Neural crest cell (in vitro differentiated cells): ENCODE measurements at regions not wholly inside any gene's neighbourhood (a gene's known extent, or its start where the extent isn't known, plus 50 kb on each side); places are given as distances from the start of the nearest gene placed in this dataset.
"Not testable (repeated sequence)": the region's sequence is repeated elsewhere in the genome, so short reads cannot be mapped to it uniquely, and the experiment has no call there.

ENCODE experiments used
- DNase-seq: peaks from one replicate; pipeline ENCODE4 v3.0.0; 2021; ENCODE audit warnings: low read depth, mixed read lengths, low spot score
- H3K27ac Mint-ChIP-seq: one replicate; pipeline ENCODE4 v1.8.0; 2021; ENCODE audit warnings: mild to moderate bottlenecking, mixed read lengths; ENCODE audit not compliant: unreplicated experiment
- H3K27me3 Mint-ChIP-seq: 2 replicates; pipeline ENCODE4 v1.8.0; 2021; ENCODE audit warnings: low read depth, mild to moderate bottlenecking, mixed read lengths
- H3K36me3 Mint-ChIP-seq: 2 replicates; pipeline ENCODE4 v1.8.0; 2021; ENCODE audit warnings: low read depth, mild to moderate bottlenecking, mixed read lengths
- H3K4me1 Mint-ChIP-seq: 2 replicates; pipeline ENCODE4 v1.8.0; 2021; ENCODE audit warnings: mixed read lengths
- H3K4me3 Mint-ChIP-seq: one replicate; pipeline ENCODE4 v1.8.0; 2021; ENCODE audit warnings: mild to moderate bottlenecking, mixed read lengths
- H3K9me3 Mint-ChIP-seq: 2 replicates; pipeline ENCODE4 v1.8.0; 2021; ENCODE audit warnings: mixed read lengths
- CTCF ChIP-seq: fragments of 200-600 bp; sonication (generic); conservative IDR thresholded peaks from 2 replicates; pipeline ENCODE4 v1.5.0; 2021; ENCODE audit warnings: antibody characterized with exemption, mild to moderate bottlenecking

- H3K27ac Mint-ChIP-seq = no peak overlapping the region
- H3K27me3 Mint-ChIP-seq = no peaks in the 10 kb centered on the region
- H3K4me1 Mint-ChIP-seq = peaks cover 4% of the 10 kb centered on the region
- H3K4me3 Mint-ChIP-seq = no peak overlapping the region
- no peak for DNase-seq
- peaks cover 3% of the 10 kb centered on the region for H3K9me3 Mint-ChIP-seq
- TF ChIP-seq CTCF = no peak
- H3K36me3 Mint-ChIP-seq = no peaks in the 10 kb centered on the region
These were observed 208.3 kb upstream of the NT5E start for GRCh38 chr6:85241498-85242052.

GRCh38 chr6:85240787-85241385 is 209.0 kb upstream of the NT5E start:
- Mint-ChIP-seq H3K36me3 (no peaks in the 10 kb centered on the region), H3K4me3 (no peak overlapping the region), H3K27ac (no peak overlapping the region), H3K9me3 (no peaks in the 10 kb centered on the region), H3K27me3 (no peaks in the 10 kb centered on the region), H3K4me1 (peaks cover 4% of the 10 kb centered on the region)
- TF ChIP-seq CTCF = no peak
- DNase-seq = no peak

- Mint-ChIP-seq H3K36me3 (no peaks in the 10 kb centered on the region), H3K4me3 (no peak overlapping the region), H3K9me3 (no peaks in the 10 kb centered on the region), H3K4me1 (peaks cover 4% of the 10 kb centered on the region), H3K27ac (no peak overlapping the region), H3K27me3 (no peaks in the 10 kb centered on the region)
- no peak for TF ChIP-seq CTCF
- DNase-seq = no peak
These were observed 212.4 kb upstream of the NT5E start for GRCh38 chr6:85237478-85237877.

GRCh38 chr6:85236636-85237035 is 213.2 kb upstream of the NT5E start:
- DNase-seq = no peak
- Mint-ChIP-seq H3K27me3 (peaks cover under 1% of the 10 kb centered on the region), H3K4me1 (peaks cover 4% of the 10 kb centered on the region), H3K4me3 (no peak overlapping the region), H3K27ac (no peak overlapping the region), H3K9me3 (no peaks in the 10 kb centered on the region), H3K36me3 (no peaks in the 10 kb centered on the region)
- no peak for TF ChIP-seq CTCF

GRCh38 chr6:85227345-85227744 is 222.5 kb upstream of the NT5E start:
- H3K27ac Mint-ChIP-seq, H3K4me1 Mint-ChIP-seq, H3K36me3 Mint-ChIP-seq, DNase-seq, H3K4me3 Mint-ChIP-seq, H3K27me3 Mint-ChIP-seq: not testable (repeated sequence)
- H3K9me3 Mint-ChIP-seq = peaks cover 17% of the 10 kb centered on the region

- not testable (repeated sequence) for H3K4me3 Mint-ChIP-seq, DNase-seq, H3K27me3 Mint-ChIP-seq, H3K27ac Mint-ChIP-seq, H3K36me3 Mint-ChIP-seq, H3K4me1 Mint-ChIP-seq
- peaks cover 30% of the 10 kb centered on the region for H3K9me3 Mint-ChIP-seq
These were observed 237.1 kb upstream of the NT5E start for GRCh38 chr6:85212794-85213193.
